Uterus (tissue), 3 donors: ENCODE measurements at regions not wholly inside any gene's neighbourhood (a gene's known extent, or its start where the extent isn't known, plus 50 kb on each side); places are given as distances from the start of the nearest gene placed in this dataset.
"Not testable (repeated sequence)": the region's sequence is repeated elsewhere in the genome, so short reads cannot be mapped to it uniquely, and the experiment has no call there.

ENCODE experiments used
- DNase-seq, 2 donors: peaks; one replicate each; pipeline ENCODE4 v3.0.0-alpha.2; 2019 to 2020
- H3K27ac ChIP-seq, 2 donors: fragments of 200-600 bp; sonication (generic); 1 replicate in 1 of 2; 2 replicates in 1 of 2; pipeline ENCODE4 v1.5.1; 2016 to 2018
- H3K27me3 ChIP-seq, 2 donors: fragments of 200-600 bp; sonication (generic); one replicate each; pipeline ENCODE4 v1.5.1; 2018 to 2019; ENCODE audit warnings: control low read depth in 1 of 2
- H3K36me3 ChIP-seq, 2 donors: fragments of 200-600 bp; sonication (generic); one replicate each; pipeline ENCODE4 v1.5.1; 2019; ENCODE audit warnings: control low read depth in 1 of 2
- H3K4me1 ChIP-seq, 2 donors: fragments of 200-600 bp; sonication (generic); one replicate each; pipeline ENCODE4 v1.5.1; 2018 to 2019; ENCODE audit warnings: control low read depth in 1 of 2
- H3K4me3 ChIP-seq, 2 donors: fragments of 200-600 bp; sonication (generic); 1 replicate in 1 of 2; 2 replicates in 1 of 2; pipeline ENCODE4 v1.5.1; 2018 to 2019; ENCODE audit warnings: mild to moderate bottlenecking in 1 of 2
- H3K9me3 ChIP-seq, 2 donors: fragments of 200-600 bp; sonication (generic); one replicate each; pipeline ENCODE4 v1.5.1; 2019; ENCODE audit warnings: control low read depth in 1 of 2
- CTCF ChIP-seq, 4 experiments: fragments of 200-600 bp in 2 of 4; fragments of 450-650 bp in 2 of 4; sonication (generic) in 2 of 4; IDR thresholded peaks; one replicate each; pipeline ENCODE4 v1.5.1; 2016 to 2019; ENCODE audit warnings: antibody characterized with exemption in 4 of 4, mild to moderate bottlenecking in 2 of 4, moderate library complexity in 1 of 4
- POLR2A ChIP-seq, 2 donors: fragments of 450-650 bp; IDR thresholded peaks; one replicate each; pipeline ENCODE4 v1.6.1; 2016; ENCODE audit warnings: antibody characterized with exemption in 2 of 2, mild to moderate bottlenecking in 1 of 2, moderate library complexity in 1 of 2
- intact Hi-C: fragments of 100-400 bp; cut with DNase I; formaldehyde crosslinking; loops from one replicate; pipeline ENCODE4 v1.15.1; 2023; ENCODE audit warnings: low total_unique reads
- donor health status: DM: yes; HTN: yes; CAD: no.

GRCh38 chr6:168188369-168189199 is 109.6 kb upstream of the FRMD1 start:
- Histone ChIP-seq H3K27ac (no peak overlapping the region), H3K4me1 (no peaks in the 10 kb centered on the region), H3K27me3 (no peaks in the 10 kb centered on the region), H3K9me3 (no peaks in the 10 kb centered on the region), H3K36me3 (no peaks in the 10 kb centered on the region), H3K4me3 (no peak overlapping the region)
- intact Hi-C loops, result no loop called here
- DNase-seq, result peak; percentile 7 to 9
- TF ChIP-seq POLR2A (IDR thresholded peaks at IDR 0.05) (no peak), CTCF (IDR thresholded peaks at IDR 0.05) (no peak)

GRCh38 chr6:168186438-168186837 is 107.4 kb upstream of the FRMD1 start:
- peak in 1 of 2 donors; percentile 3 for DNase-seq
- no peak overlapping the region for H3K27ac ChIP-seq
- TF ChIP-seq POLR2A (IDR thresholded peaks at IDR 0.05), result no peak
- no peaks in the 10 kb centered on the region for H3K27me3 ChIP-seq
- H3K4me1 ChIP-seq, result no peaks in the 10 kb centered on the region
- no peaks in the 10 kb centered on the region for H3K36me3 ChIP-seq
- intact Hi-C loops, result no loop called here
- H3K4me3 ChIP-seq, result no peak overlapping the region
- H3K9me3 ChIP-seq, result no peaks in the 10 kb centered on the region

- H3K36me3 ChIP-seq, H3K4me1 ChIP-seq, H3K9me3 ChIP-seq, intact Hi-C loops, H3K27ac ChIP-seq, H3K4me3 ChIP-seq, H3K27me3 ChIP-seq: not testable (repeated sequence)
- DNase-seq, result peak in 1 of 2 donors; percentile 1
Measured at GRCh38 chr6:168186018-168186417, 107.0 kb upstream of the FRMD1 start.

DNA sequence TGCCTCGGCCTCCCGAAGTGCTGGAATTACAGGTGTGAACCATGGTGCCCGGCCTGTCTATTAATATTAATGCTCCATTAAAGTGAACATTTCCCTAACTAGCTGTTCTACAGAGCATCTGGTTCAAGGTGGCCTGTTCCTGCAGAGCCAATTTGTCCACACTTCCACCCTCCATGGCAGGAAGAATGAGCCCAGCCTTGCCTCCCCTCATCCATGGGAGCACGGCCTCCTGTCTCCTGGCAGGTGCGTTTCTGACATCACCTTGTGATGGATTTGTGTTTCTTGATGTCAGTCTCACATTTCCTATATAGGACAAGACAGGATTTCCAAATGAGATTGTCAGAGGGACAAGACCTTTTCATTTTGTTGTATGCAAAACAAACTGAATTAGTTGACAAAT is 105.7 kb upstream of the FRMD1 start:
- H3K27me3 ChIP-seq, result no peaks in the 10 kb centered on the region
- TF ChIP-seq CTCF (IDR thresholded peaks at IDR 0.05) (no peak), POLR2A (IDR thresholded peaks at IDR 0.05) (no peak)
- no peaks in the 10 kb centered on the region for H3K36me3 ChIP-seq
- no peaks in the 10 kb centered on the region for H3K4me1 ChIP-seq
- H3K4me3 ChIP-seq, result no peak overlapping the region
- H3K9me3 ChIP-seq, result no peaks in the 10 kb centered on the region
- DNase-seq, result peak in 1 of 2 donors; percentile 3
- no peak overlapping the region for H3K27ac ChIP-seq
- intact Hi-C loops, result no loop called here

DNA sequence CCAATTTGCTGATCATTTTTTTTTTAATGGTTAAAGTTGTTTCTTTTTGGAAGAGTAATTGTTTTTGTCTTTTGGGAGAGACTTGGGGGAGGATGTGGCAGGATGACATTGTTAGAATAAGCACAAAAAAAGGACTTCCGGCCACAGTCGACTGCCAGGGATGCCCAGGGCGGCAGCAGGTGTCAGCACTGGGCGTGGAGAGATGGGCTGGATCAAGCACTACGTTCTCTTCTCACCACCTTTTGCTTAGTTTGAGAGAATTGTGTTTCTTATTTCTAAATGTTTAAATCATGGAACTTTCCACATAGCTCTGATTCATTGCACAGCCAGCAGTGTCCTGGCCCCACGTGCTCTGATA is 104.6 kb upstream of the FRMD1 start:
- no peak overlapping the region for H3K4me3 ChIP-seq

More for the DNA sequence above, 104.6 kb upstream of the FRMD1 start:
- no peak for DNase-seq
- no peak for TF ChIP-seq POLR2A (IDR thresholded peaks at IDR 0.05)
- no peak for TF ChIP-seq CTCF (IDR thresholded peaks at IDR 0.05)
- Histone ChIP-seq H3K9me3 (no peaks in the 10 kb centered on the region), H3K27ac (no peak overlapping the region), H3K27me3 (no peaks in the 10 kb centered on the region), H3K4me1 (peaks cover 0 to 3% of the 10 kb centered on the region in 2 donors), H3K36me3 (no peaks in the 10 kb centered on the region)
- intact Hi-C loops, result no loop called here
